HepG2 (cell line): ENCODE measurements at regions not wholly inside any gene's neighbourhood (a gene's known extent, or its start where the extent isn't known, plus 50 kb on each side); places are given as distances from the start of the nearest gene placed in this dataset.

Experiments used
- ATAC-seq: fragments of 200-7000 bp; cut with Tn5 transposase; 3 replicates; pipeline ENCODE4 v1.9.1; 2020; ENCODE audit warnings: mild to moderate bottlenecking, moderate library complexity
- BruUV-seq: library from RNA; stranded (reverse); fragments of 400-500 nt; replicated peaks from 2 replicates; lab custom pipeline; 2021; lab: Mats Ljungman, UMichigan
- CTCF ChIA-PET: fragments of 300-600 bp; formaldehyde crosslinking; extraction: SDS; loops from one replicate; lab custom pipeline; 2021; ENCODE audit warnings: low total read pairs, inconsistent platforms, low intra/inter-chr PET ratio; lab: Yijun Ruan, JAX
- POLR2A ChIA-PET: fragments of 350-600 bp; sonication (Branson Sonifier 250); formaldehyde crosslinking; loops from one replicate; lab custom pipeline; 2020; ENCODE audit warnings: antibody characterized with exemption, inconsistent platforms; lab: Yijun Ruan, JAX
- DNase-seq: peaks from one replicate; pipeline ENCODE4 v3.0.0-alpha.2; 2015; ENCODE audit warnings: low spot score
- FAIRE-seq: peaks from 3 replicates; lab custom pipeline; 2011; peaks lifted over from hg19 to GRCh38; lab: Jason Lieb, UNC
- H2AFZ ChIP-seq: one replicate; pipeline ENCODE4 v1.6.1; 2011; ENCODE audit warnings: low read length, inconsistent platforms
- H3K27ac ChIP-seq: fragments of 300-600 bp; 3 replicates; pipeline ENCODE4 v1.8.0; 2011; ENCODE audit warnings: mixed run types, mild to moderate bottlenecking, mixed read lengths, low read length, inconsistent platforms; ENCODE audit not compliant: insufficient read depth; ENCODE audit errors: extremely low read length
- H3K27me3 ChIP-seq, 2 experiments: fragments of 200-600 bp in 1 of 2; 2 replicates in 1 of 2; 3 replicates in 1 of 2; pipeline versions ENCODE4 v1.6.0 to v1.8.0; 2011; ENCODE audit warnings: low read length in 2 of 2, mild to moderate bottlenecking in 2 of 2, moderate library complexity in 2 of 2, inconsistent platforms in 1 of 2; ENCODE audit not compliant: insufficient read depth in 2 of 2, control insufficient read depth in 1 of 2
- H3K36me3 ChIP-seq, 2 experiments: fragments of 200-600 bp in 1 of 2; replicated peaks in 1 of 2; 2 replicates in 1 of 2; 3 replicates in 1 of 2; pipeline versions ENCODE4 v1.5.1 to v1.8.0; 2011; ENCODE audit warnings: low read length in 2 of 2, inconsistent platforms in 1 of 2; ENCODE audit not compliant: insufficient read depth in 2 of 2, control insufficient read depth in 1 of 2
- H3K4me1 ChIP-seq: 2 replicates; pipeline ENCODE4 v1.5.1; 2012; ENCODE audit warnings: low read length, inconsistent platforms; ENCODE audit not compliant: insufficient read depth
- H3K4me2 ChIP-seq: 2 replicates; pipeline ENCODE4 v1.6.0; 2011; ENCODE audit warnings: low read depth, low read length, inconsistent platforms
- H3K4me3 ChIP-seq, 3 experiments: fragments of 200-600 bp in 1 of 3; sonication (generic), shearing (Covaris generic) in 1 of 3; replicated peaks in 1 of 3; 2 replicates each; pipeline ENCODE4 v1.5.1; 2011 to 2016; ENCODE audit warnings: low read length in 3 of 3, inconsistent platforms in 2 of 3, low read depth in 2 of 3, mild to moderate bottlenecking in 2 of 3, control low read depth in 1 of 3, mixed read lengths in 1 of 3; ENCODE audit not compliant: insufficient read depth in 1 of 3
- H3K79me2 ChIP-seq: one replicate; pipeline ENCODE4 v1.6.1; 2011; ENCODE audit warnings: low read length, inconsistent platforms; ENCODE audit not compliant: insufficient read depth
- H3K9ac ChIP-seq: 2 replicates; pipeline ENCODE4 v1.6.0; 2011; ENCODE audit warnings: mild to moderate bottlenecking, low read depth, low read length, inconsistent platforms; ENCODE audit not compliant: insufficient read depth
- H3K9me3 ChIP-seq: 2 replicates; pipeline ENCODE4 v1.5.1; 2012; ENCODE audit warnings: mild to moderate bottlenecking, low read length
- H4K20me1 ChIP-seq: 2 replicates; pipeline ENCODE4 v1.6.0; 2011; ENCODE audit warnings: inconsistent platforms, mild to moderate bottlenecking, low read length, moderate library complexity; ENCODE audit not compliant: insufficient read depth
- CEBPG ChIP-seq: IDR thresholded peaks from 2 replicates; pipeline ENCODE4 v1.6.1; 2016
- GATAD2A ChIP-seq: IDR thresholded peaks from 2 replicates; pipeline ENCODE4 v1.6.1; 2016
- GLI4 ChIP-seq: sonication (generic); formaldehyde crosslinking; IDR thresholded peaks from 2 replicates; pipeline ENCODE4 v1.5.1; 2020; ENCODE audit warnings: missing genetic modification reagents, mild to moderate bottlenecking, moderate library complexity, borderline replicate concordance
- GMEB2 ChIP-seq: IDR thresholded peaks from 2 replicates; pipeline ENCODE4 v1.6.1; 2016; ENCODE audit warnings: missing biosample characterization, missing genetic modification reagents, low read depth
- KLF16 ChIP-seq, 2 experiments: sonication (generic) in 1 of 2; formaldehyde crosslinking in 1 of 2; IDR thresholded peaks; 2 replicates each; pipeline versions ENCODE4 v1.6.1 to v1.8.0; 2016 to 2023; ENCODE audit warnings: missing genetic modification reagents in 2 of 2, missing compliant biosample characterization in 1 of 2
- KMT2B ChIP-seq: IDR thresholded peaks from 2 replicates; pipeline ENCODE4 v1.6.1; 2016; ENCODE audit warnings: missing genetic modification reagents, missing compliant biosample characterization
- PAXIP1 ChIP-seq: sonication (generic); formaldehyde crosslinking; conservative IDR thresholded peaks from 2 replicates; pipeline ENCODE4 v1.4.0; 2020; ENCODE audit warnings: mild to moderate bottlenecking, missing genetic modification reagents, moderate library complexity
- SALL1 ChIP-seq: sonication (generic); formaldehyde crosslinking; IDR thresholded peaks from 2 replicates; pipeline ENCODE4 v1.8.0; 2022; ENCODE audit warnings: mild to moderate bottlenecking, missing genetic modification reagents
- SP2 ChIP-seq: sonication (generic); formaldehyde crosslinking; IDR thresholded peaks from 2 replicates; pipeline ENCODE4 v1.5.1; 2020; ENCODE audit warnings: mild to moderate bottlenecking, missing genetic modification reagents
- TBL1XR1 ChIP-seq: fragments of 150-350 bp; IDR thresholded peaks from 2 replicates; pipeline ENCODE4 v1.6.1; 2014; ENCODE audit warnings: borderline replicate concordance, low read length; ENCODE audit not compliant: partially characterized antibody
- ZNF256 ChIP-seq: sonication (generic); formaldehyde crosslinking; conservative IDR thresholded peaks from 2 replicates; pipeline ENCODE4 v1.4.0; 2020; ENCODE audit warnings: missing genetic modification reagents
- ZNF512 ChIP-seq: sonication (generic); formaldehyde crosslinking; IDR thresholded peaks from 2 replicates; pipeline ENCODE4 v1.4.0; 2020; ENCODE audit warnings: mild to moderate bottlenecking, missing genetic modification reagents
- WGBS: methylation state at CpG from one replicate; pipeline ENCODE4 v1.1.6; 2017; ENCODE audit warnings: low lambda C conversion rate; 5-methylcytosine and 5-hydroxymethylcytosine counted together
- in situ Hi-C: cut with HindIII; loops from 2 replicates; pipeline ENCODE4 v1.10.0; 2017; ENCODE audit warnings: low pct_unique_long_range_greater_than_20kb; ENCODE audit not compliant: extremely low pct_ligation_motif_present
- intact Hi-C: fragments of 100-400 bp; cut with micrococcal nuclease; formaldehyde crosslinking; loops from one replicate; pipeline ENCODE4 v1.10.0; 2022; ENCODE audit not compliant: unreplicated experiment

- 3% methylated on average over 2 of the region's 2 CpGs for WGBS
- H2AFZ ChIP-seq, result no peak overlapping the region
- H3K36me3 ChIP-seq, result no peaks in the 10 kb centered on the region
- no peaks in the 10 kb centered on the region for H3K9me3 ChIP-seq
- no peak overlapping the region for H3K4me2 ChIP-seq
- TF ChIP-seq ZNF256 (CRISPR knock-in tag), result no peak
- TF ChIP-seq GATAD2A, result no peak
- TF ChIP-seq SP2, result no peak
- TF ChIP-seq TBL1XR1, result no peak
- no peak for TF ChIP-seq SALL1
- TF ChIP-seq GMEB2 (CRISPR knock-in tag), result no peak
- TF ChIP-seq ZNF512 (CRISPR knock-in tag), result no peak
- TF ChIP-seq CEBPG (CRISPR knock-in tag), result no peak
- TF ChIP-seq KLF16 (CRISPR knock-in tag; IDR thresholded peaks at IDR 0.05), result no peak
- no peak for TF ChIP-seq KMT2B (CRISPR knock-in tag)
- no peak for TF ChIP-seq GLI4 (CRISPR knock-in tag)
- TF ChIP-seq PAXIP1 (CRISPR knock-in tag), result no peak
- TF ChIP-seq, all 625 proteins: peak for 0
- no TSS peak for BruUV-seq
- Histone ChIP-seq H3K79me2 (no peaks in the 10 kb centered on the region), H3K4me1 (no peaks in the 10 kb centered on the region), H3K4me3 (no peak overlapping the region), H3K27ac (no peak overlapping the region), H3K27me3 (no peaks in the 10 kb centered on the region), H4K20me1 (no peaks in the 10 kb centered on the region), H3K9ac (no peak overlapping the region)
- intact Hi-C loops, result no loop called here
- in situ Hi-C loops, result no loop called here
- FAIRE-seq, result no peak
- ChIA-PET CTCF (no interaction called here), POLR2A (no interaction called here)
- DNase-seq, result peak; percentile 7
- no peak for ATAC-seq
Observed at GRCh38 chr4:138897811-138898226, 117.8 kb upstream of the NOCT start.
